ENCODE measurements at regions not wholly inside any gene's neighbourhood (a gene's known extent, or its start where the extent isn't known, plus 50 kb on each side); places are given as distances from the start of the nearest gene placed in this dataset.
"Not testable (repeated sequence)": the region's sequence is repeated elsewhere in the genome, so short reads cannot be mapped to it uniquely, and the experiment has no call there.

- DNase-seq, result no peak
These were observed 97.6 kb downstream of the ANAPC4 start for GRCh38 chr4:25474690-25475089.

GRCh38 chr4:25477221-25477620 lies 100.2 kb downstream of the ANAPC4 start:
- no peak for DNase-seq

GRCh38 chr4:25481648-25482047 lies 104.6 kb downstream of the ANAPC4 start:
- no peak for DNase-seq

GRCh38 chr4:25484243-25484721 lies 107.2 kb downstream of the ANAPC4 start:
- peak; percentile 30 for DNase-seq

- DNase-seq, result no peak
These were observed 108.0 kb downstream of the ANAPC4 start for GRCh38 chr4:25485104-25485503.

- DNase-seq, result no peak
These were observed 109.1 kb downstream of the ANAPC4 start for GRCh38 chr4:25486171-25486570.

GRCh38 chr4:25487155-25487554 lies 110.1 kb downstream of the ANAPC4 start:
- DNase-seq, result peak; percentile 9

- DNase-seq, result no peak
These were observed 112.3 kb downstream of the ANAPC4 start for GRCh38 chr4:25489253-25489797.

- no peak for DNase-seq
These were observed 116.4 kb downstream of the ANAPC4 start for GRCh38 chr4:25493466-25493865.

- no peak for DNase-seq
These were observed 117.1 kb downstream of the ANAPC4 start for GRCh38 chr4:25494166-25494565.

GRCh38 chr4:25500626-25501316 lies 123.7 kb downstream of the ANAPC4 start:
- no peak for DNase-seq

- DNase-seq, result no peak
These were observed 125.1 kb downstream of the ANAPC4 start for GRCh38 chr4:25502115-25502514.

- DNase-seq, result no peak
These were observed 126.7 kb downstream of the ANAPC4 start for GRCh38 chr4:25503779-25504178.

GRCh38 chr4:25504932-25505636 lies 128.0 kb downstream of the ANAPC4 start:
- DNase-seq, result no peak

- DNase-seq, result no peak
These were observed 128.6 kb downstream of the ANAPC4 start for GRCh38 chr4:25505637-25505991.

GRCh38 chr4:25506032-25506571 lies 129.0 kb downstream of the ANAPC4 start:
- no peak for DNase-seq

GRCh38 chr4:25509646-25510045 lies 132.6 kb downstream of the ANAPC4 start:
- DNase-seq, result no peak

GRCh38 chr4:25511823-25512222 lies 134.8 kb downstream of the ANAPC4 start:
- DNase-seq, result not testable (repeated sequence)

- DNase-seq, result no peak
These were observed 136.8 kb downstream of the ANAPC4 start for GRCh38 chr4:25513814-25514213.

- no peak for DNase-seq
These were observed 132.2 kb upstream of the SLC34A2 start for GRCh38 chr4:25523405-25523804.

- DNase-seq, result no peak
These were observed 131.0 kb upstream of the SLC34A2 start for GRCh38 chr4:25524663-25525062.

GRCh38 chr4:25525896-25526295 lies 129.8 kb upstream of the SLC34A2 start:
- no peak for DNase-seq

- DNase-seq, result no peak
These were observed 128.6 kb upstream of the SLC34A2 start for GRCh38 chr4:25527034-25527433.

GRCh38 chr4:25528391-25528790 lies 127.3 kb upstream of the SLC34A2 start:
- no peak for DNase-seq

Data from activated CD4-positive, alpha-beta T cell treated with anti-CD3 and anti-CD28 coated beads, Interleukin-2, amount 50 U/mL, for 16 hours (primary cell).